ENCODE measurements at regions not wholly inside any gene's neighbourhood (a gene's known extent, or its start where the extent isn't known, plus 50 kb on each side); places are given as distances from the start of the nearest gene placed in this dataset.

GRCh38 chr3:120516136-120516535 is 65.3 kb upstream of the FSTL1 start:
- TF ChIP-seq CTCF (conservative IDR thresholded peaks at IDR 0.05; ENCODE audit: low read depth in 2 of 2) = no peak
- no peak for TF ChIP-seq POLR2AphosphoS5 (IDR thresholded peaks at IDR 0.05; ENCODE audit: low read depth)
- TF ChIP-seq EZH2 (IDR thresholded peaks at IDR 0.05; ENCODE audit: low read depth, unreplicated experiment) = no peak
- TF ChIP-seq EZH2phosphoT487 (IDR thresholded peaks at IDR 0.05; ENCODE audit: unreplicated experiment) = no peak
- TF ChIP-seq REST (IDR thresholded peaks at IDR 0.05; ENCODE audit: unreplicated experiment) = no peak
- TF ChIP-seq JUNB (IDR thresholded peaks at IDR 0.05; ENCODE audit: unreplicated experiment) = no peak
- no peak for TF ChIP-seq NANOG (IDR thresholded peaks at IDR 0.05; ENCODE audit: borderline replicate concordance)
- TF ChIP-seq CREB1 (CRISPR knock-in tag; IDR thresholded peaks at IDR 0.05; ENCODE audit: low read depth) = no peak
